Inflammatory macrophage treated with lipopolysaccharide for 4 hours (primary cell): ENCODE measurements at regions not wholly inside any gene's neighbourhood (a gene's known extent, or its start where the extent isn't known, plus 50 kb on each side); places are given as distances from the start of the nearest gene placed in this dataset.

Source experiments
- DNase-seq: peaks from one replicate; pipeline ENCODE4 v3.0.0-alpha.2; 2020

DNA sequence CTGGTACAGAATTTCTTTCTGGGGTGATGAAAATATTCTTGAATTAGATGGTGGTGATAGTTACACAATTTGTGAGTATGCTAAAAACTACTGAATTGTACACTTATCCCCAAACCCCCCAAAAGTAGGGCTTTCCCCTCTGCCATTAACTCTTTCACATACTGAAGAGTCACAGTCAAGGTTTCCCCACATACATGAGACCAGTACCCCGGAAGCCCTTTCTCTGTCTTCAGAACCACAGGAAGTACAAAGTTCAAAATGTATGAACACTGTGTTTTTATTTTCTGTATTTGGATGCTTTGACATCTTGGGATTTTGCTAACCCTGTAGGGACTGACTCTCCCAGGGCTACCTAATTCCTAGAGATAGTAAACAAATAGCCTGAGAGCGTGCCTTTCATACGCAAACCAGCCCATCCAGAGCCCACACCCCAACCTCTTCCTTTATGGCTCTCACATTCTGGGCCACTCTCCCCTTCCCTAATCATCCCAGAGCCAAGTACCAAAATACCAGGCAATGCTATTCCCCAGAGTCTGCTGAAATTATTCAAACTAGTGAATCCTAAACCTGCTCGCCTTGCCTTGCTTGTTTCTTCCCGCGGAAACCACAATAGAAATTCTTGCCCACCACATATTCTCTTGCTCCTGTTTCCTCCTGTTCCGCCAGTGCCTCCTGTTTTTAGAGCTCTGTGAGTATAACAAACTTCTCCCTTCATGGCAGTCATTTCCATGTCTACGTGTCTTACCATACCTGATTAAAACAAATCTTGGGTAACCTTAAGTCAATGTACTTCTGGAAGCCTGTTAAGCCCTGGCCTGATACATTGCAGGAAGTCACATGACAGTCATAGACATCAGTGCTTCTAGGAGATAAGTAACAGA is 524.8 kb downstream of the FUT8 start:
- no peak for DNase-seq

DNA sequence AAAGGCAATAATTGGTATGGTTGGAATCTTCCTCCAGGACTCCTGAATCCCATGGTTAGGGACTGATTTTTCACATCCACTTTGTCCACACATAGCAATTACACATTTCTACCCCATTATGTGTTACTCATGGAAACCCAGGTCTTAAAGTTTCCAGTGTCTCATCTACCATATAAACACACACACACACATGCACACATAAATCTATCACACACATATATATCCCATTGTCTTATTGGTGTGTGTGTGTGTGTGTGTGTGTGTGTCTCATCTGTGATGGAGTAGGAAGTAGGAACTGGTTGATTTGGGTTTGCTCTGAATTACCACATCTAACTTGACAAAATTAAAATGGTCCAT is 525.4 kb downstream of the FUT8 start:
- no peak for DNase-seq

DNA sequence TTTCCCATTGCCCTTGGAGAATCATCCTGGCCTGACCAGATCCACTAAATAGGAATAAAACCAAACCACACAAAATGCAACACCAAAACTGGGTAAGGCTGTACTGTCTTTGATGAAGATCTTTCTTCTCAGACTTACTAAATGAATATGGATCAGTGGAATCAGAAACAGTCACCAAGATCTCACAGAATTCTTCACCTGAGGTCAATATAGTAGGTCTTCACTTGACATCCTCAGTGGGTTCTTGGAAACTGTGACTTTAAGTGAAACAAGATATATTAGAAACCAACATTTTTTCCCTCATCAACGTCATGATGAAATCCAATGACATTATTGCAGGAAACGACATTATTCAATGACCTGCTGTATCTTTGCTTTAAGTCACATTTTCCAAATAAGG is 526.2 kb downstream of the FUT8 start:
- no peak for DNase-seq

DNA sequence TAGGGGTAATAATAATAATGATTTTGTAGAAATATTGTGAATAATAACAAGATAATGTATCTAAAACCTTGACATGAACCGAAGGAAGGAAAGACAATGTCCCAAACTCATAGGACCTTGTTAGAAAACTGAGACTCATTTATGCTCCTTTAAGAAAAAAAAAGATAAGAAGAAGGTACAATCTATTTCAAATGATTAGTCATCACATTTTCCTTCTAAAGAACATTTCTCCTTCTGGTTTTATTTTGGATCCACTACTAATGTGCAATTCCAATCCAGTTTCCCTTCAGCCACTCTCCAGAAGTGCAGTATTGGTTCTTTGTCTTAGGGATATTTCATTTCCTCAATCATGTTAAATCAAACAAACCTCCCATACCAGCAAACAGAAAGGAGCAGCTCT is 526.7 kb downstream of the FUT8 start:
- DNase-seq = no peak

DNA sequence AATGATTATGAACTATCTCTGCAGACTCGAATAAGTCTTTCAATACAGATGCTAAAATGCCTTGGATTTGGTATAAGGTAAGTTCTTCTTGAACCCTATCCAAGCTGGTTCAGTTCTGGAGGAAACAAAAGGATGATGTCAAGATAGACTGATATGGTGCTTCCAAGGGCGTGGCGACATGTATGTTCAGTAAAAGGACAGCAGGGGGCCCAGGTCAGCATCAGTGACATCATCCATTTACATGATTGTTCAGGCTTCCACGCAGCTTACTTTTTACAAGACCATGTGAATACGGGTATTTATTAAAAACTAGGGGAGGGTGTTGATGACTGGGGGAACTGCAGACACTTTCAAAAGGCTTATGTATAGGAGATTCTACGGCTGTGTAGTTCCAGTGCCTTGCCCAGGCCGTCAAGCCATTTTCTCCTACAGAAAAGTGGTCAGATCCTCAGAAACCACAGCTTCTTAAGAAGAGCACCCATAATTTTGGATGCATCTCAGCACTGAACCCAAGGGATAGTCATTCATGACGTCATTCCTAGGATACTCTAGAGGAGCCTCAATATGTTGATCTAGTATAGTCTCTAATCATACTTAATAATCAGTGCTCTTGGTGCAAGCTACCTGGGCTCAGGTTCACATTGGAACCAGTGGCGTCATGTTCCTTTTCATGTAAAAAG is 527.7 kb downstream of the FUT8 start:
- DNase-seq = no peak

DNA sequence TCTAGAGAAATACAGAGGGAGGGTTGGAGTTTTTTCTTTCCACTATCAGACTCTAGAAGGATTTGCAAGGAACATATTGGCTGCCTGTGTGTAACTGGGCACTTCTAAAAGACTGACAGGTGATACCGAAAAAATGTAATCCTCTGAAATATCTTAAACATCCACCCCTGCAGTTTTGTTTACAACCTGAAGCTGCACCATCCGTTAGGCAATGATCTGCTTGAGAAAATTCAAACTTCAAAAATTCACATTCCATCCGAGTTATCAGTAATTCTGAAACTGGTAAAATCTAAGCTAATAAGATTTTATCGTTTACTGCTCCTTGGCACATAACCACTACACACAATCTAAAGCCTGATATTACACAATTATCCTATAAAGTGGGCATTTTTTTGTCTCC is 528.6 kb downstream of the FUT8 start:
- no peak for DNase-seq

DNA sequence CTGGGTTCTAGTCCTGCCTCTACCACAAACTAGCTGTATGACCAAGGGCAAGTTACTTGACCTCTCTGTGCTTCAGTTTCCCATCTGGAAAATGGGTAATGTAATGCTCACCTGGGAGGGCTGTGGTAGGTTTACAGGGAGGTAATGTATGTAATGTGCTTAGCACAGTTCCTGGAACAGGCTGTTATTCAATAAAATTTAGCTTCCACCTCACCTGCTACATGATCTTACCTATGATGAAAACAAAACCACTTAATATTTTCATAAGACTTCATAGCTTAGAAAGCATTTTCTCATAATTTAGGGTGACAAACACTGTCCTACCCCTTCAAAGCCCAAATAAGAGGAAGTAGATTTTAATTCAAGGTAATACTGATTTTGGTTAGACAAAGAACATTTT is 530.6 kb downstream of the FUT8 start:
- no peak for DNase-seq

DNA sequence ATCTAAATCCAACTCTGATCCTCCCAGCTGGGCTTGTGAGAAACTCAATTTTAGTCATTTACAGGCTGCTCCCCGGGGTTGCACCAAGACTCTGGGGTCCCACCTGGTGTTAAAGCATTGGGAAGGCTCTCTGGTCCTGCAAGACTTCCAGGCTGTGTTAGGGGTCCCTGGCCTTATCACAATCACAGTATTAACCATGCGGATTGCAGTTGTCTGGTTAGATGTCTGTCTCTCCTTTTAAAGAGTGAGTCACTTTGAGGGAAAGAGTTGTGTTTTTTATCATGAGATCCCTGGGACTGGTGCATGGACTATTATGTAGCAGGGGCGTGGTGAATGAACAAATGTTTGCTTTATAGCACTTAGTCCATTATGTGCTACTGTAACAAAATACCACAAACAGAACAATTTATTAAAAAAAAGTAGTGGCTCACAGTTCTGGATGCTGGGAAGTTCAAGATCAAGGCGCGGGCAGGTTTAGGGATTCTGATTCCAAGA is 531.4 kb downstream of the FUT8 start:
- no peak for DNase-seq

DNA sequence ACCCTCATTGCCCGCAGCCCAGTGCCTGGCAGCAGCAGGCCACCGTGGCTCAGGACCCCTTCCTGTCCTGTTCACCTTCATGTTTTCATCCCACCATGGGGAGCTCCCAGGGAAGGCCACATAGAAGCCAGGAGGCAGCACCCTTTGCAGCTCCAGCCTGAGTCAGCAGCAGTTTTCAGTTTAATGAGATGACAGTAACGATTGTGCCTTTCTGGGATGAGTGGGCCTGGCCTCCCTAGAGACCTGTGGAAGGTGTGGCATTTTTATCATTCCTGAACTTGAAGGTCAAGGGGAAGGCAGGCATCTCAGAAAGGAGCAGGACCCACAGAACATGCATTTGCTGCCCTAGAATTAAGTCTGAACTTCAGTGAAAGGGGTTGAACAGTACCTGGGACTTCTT is 532.8 kb downstream of the FUT8 start:
- no peak for DNase-seq

DNA sequence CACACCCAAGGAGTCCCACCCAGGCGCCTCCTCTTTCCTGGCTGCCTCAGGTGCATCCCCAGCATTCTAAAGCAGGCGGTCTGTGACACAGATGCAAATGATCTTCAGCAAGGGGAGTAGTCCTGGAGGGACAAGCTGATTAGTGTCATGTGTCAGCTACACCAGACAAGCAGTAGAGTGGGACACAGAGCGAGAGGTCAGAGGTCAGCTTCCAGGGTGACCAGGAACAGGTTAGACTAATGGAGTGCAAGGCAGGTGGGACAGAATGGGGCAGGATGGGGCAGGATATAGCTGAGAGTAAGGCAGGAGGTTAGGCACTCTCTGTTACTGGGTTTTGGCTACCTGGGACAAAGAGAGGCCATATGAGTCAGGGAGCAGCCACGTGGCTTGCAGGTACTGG is 534.0 kb downstream of the FUT8 start:
- no peak for DNase-seq

DNA sequence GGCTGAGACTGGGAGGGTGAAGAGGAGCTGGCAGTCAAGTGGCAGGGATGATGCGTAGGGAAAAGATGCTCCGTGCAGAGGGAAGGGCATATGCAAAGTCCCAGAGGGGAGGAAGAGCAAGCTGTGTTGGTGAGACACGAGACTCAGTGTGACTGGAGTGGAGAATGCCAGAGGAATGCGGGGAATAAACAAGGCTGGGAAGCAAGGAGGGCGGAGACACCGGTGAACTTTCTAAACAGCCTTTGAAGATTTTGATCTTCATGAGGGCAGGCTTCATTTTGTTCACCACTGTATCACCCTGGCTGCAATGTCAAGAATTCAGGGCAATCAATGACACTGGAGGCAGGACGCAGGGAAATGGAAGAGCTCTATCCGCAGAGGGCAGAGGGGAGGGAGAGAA is 535.8 kb downstream of the FUT8 start:
- DNase-seq = no peak

DNA sequence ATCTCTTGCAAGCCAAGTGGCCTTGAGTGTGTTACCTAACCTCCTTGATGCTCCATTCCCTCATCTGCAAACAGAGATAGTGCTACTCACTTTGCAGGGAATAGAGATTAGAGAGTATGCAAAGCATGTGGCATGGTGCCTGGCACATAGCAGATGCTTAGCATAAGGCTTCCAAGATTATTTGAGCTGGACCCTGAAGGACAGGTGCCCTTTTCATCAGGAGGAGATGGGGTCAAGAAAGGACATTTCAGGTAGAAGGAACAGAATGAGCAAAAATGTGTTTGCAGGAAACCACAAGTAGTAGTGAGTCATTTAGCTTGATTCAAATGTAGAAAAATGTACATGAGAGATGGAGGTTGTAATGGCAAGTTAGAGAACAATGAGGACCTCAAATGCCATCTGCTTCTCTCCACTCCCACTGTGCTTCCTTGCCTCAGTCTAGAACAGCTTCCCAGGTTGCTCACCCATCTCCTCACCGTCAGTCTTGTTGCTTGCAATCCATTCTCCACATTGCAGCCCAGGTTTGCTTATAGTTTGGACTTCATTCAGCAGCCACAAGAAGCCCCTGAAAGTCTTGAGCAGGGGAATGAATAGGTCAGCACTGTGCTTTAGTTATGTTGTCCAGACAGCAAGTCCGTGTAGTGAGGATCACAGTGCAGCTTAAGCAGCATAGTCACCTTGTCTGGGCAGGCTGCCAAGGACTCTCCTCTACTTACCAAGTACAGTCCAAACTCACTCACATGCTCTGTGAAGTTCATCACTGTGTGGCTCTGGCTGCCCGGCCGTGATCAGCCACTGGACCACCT is 536.3 kb upstream of the CCDC196 start:
- no peak for DNase-seq

DNA sequence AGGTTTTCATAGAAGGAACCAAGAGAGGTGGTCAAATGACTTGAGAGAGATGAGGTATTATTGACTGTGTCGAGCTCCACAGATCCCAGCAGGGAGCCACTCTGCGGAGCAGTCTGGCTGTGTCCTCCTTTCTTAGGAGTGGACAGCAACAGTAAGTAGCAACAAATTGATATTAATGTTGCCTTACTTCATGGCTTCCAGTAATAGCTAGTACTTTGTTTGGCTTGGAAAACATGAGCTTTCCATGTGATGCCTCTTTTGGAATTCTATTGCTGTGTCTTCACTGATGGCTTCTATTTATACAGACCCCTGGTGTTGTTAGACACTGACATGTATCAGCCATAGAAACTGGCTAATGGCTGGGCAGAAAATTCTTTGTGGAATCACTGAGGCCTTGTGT is 531.2 kb upstream of the CCDC196 start:
- no peak for DNase-seq

DNA sequence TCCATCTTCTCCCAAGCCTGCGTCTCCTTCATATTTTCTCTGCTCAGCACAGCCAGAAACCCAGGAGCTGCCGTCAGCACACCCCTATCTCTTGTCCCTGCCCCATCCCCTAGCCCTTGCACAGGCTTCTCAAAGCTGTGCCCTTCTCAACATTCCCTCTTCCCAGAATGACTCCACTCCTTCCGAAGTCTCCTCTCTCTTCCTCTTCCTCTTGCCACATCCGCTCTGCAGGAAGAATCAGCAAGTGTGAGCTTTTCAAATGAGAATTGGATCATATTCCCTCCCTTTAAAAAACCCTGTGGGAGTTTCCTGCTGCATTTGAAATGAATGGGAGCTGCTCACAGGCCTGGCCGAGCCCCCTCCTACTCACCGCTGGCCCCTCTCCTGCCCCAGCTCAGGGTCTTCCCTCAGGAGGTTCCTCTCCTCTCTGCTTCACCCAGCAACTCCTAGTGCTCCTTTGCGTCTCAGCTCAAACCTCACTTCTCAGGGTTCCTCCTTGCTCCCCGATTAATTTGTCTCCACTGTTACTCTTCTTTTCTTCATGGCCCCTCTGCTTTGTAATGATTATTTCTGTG is 528.5 kb upstream of the CCDC196 start:
- DNase-seq = no peak

DNA sequence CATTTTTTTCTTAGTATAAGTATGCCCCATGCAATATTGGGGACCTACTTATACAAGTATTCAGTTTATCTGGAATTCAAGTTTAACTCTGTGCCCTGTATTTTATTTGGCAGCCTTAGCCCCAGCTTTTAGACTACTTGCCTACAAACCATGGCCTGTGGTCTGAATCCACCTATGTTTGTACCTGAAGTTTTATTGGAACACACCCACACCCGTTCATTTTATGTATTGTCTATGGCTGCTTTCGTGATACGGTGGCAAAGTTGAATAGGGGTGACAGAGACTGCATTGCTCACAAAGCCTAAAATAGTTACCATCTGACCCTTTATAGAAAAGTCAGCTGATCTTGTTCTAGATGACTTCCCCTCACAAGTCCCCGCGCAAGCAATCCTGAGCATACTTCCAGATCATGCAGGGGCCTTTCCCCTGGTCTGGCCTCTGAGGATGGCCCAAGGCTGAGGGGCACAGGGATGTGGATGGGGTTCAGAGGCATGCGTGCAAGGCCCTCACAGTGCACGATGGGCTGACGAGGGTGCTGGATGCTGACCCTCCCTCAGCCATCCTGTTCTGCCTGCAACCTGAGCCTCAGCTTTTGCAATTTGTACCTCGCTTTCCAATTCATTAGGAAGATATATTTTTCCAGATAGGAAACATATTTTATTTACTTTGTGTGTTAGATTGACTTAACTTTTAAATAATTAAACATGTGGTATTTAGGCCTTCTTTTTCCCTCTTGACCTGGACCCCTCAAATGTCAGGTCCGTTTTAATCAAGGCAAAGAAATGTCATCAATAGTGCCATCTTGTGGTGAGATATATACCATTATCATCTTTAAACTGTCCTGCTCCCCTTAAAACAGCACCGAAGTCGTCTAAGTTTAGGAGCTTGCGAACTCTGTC is 527.3 kb upstream of the CCDC196 start:
- peak; percentile 21 for DNase-seq

DNA sequence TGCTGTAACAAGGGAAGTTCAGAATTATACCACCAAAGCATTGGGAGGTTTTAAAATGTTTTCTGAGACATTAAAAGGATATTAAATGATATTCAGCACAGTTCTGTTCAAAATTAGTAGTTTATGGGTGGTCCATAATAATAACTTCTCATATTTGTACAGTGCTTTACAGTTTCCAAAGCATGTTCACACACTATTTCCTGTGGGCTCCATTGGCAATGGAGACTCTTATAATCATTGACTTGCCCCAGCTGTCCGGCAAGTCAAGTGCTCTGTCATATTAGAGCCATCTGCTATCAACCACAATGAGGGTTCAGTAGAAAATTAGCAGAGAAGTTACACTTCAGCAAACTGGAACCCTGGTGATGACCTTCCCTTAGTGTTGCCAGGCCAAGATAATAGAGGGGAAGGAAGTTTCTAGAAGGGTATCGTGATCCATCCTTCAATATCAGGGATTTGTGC is 526.6 kb upstream of the CCDC196 start:
- DNase-seq = no peak

DNA sequence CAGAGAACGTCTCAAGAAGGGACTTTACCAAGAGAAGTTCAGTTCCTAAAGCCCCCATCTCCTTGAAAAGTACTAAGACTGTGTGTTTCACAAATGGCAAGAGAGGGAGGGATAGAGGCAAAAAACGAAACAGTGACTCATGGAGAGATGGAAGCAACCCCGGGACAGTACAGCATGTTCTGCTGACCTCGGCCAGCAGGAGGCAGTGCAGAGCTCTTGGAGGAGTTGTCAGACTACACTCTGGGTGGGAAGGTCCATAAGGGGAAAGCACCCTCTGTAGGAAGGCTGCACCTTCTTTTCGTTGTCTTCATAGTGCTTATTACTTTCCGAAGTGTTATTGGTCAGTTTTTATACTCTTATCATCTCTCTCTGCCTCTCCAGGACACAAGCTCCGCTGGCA is 525.2 kb upstream of the CCDC196 start:
- DNase-seq = peak; percentile 70

DNA sequence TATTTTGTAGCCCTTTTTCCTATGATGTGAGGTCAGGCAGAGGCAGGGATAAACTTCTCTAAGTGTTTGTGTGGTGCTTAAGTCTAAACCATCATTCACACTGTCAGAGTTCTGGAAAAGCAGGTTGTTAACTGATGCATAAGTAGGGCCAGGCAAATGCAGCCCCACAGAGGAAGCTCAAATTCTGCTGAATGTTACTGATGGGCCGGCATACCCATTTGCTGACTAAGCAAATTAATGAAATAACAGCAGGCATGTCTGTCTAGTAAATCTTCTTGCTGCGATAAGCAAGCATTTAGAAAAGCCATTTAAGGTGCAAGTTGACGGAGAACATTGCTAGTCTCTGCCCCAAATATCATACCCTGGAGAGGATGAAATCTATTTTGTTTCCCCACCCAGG is 523.2 kb upstream of the CCDC196 start:
- no peak for DNase-seq

DNA sequence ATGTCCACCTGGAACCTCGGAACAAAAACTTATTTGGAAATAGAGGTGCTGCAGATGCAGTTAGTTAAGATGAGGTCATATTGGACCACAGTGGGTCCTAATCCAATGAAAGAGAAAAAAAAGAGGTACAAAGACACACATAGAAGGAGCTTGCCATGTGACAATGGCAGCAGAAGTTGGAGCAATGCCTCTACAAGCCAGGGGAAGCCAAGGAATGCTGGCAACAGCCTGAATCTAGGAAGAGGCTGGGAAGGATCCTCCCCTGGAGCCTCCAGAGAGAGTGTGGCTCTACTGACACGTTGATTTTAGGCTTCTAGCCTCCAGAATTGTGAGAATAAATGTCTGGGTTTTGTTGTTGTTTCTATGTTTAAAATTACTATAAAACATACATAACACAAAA is 521.8 kb upstream of the CCDC196 start:
- DNase-seq = no peak

DNA sequence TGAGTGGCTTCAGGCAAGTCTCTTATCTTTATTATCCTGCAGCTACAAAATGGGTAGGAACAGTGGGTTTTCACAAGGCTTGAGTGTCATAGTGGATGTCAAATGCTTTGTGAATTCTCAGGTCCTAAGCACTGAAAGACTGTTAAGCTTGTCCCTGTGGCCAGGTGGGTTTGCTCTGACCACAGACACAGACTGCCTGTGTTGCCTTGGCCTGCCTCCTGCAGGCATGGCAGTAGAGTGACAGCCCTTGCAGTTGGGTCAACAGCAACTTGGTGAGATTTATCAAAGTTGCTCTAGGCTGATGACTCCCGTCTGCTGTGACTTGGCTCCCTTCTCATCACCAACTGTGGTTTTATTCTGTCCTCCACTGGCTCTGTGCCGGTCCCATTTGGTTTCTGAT is 520.0 kb upstream of the CCDC196 start:
- no peak for DNase-seq

DNA sequence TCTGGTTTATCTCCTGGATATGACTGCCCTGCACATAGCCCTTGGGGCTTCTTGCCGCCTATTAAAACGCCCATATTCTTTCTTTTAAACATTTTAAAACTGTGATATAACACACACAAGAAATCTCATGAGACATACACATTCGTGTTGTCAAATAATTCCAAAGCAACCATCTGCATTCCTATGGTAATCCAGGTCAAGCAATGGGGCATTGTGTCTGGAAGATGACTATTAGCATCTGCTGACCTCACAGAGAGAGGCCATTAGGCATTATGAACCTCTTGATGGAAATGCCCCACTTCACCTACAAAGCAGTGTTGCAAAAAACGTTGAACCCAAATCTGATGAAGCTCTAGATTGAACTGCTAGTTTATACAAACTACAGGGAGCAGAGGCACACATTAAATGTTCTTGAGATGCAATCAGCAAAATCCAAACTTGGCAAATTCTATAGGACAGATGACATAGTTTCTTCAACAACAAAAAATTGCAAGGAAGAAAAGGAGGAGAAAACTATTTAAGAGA is 513.8 kb upstream of the CCDC196 start:
- DNase-seq = no peak

DNA sequence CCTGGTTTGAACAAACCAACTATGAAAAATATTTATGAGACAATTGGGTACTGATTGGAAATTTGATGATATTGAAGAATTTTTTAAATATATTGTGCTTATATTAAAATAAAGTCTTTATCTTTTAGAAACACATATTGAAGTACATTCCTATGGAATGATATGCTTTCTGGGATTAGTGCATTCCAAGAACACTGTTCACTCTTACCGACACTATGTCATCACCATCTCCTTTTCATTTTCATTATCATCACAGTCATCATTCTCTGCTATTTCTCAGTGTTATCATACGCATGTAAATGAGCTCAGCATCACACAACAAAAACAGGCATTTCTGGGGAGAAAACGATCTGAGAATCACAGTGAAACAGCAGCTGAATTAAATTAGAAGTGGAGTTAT is 513.3 kb upstream of the CCDC196 start:
- no peak for DNase-seq
